CD14-positive monocyte (primary cell): ENCODE measurements at regions not wholly inside any gene's neighbourhood (a gene's known extent, or its start where the extent isn't known, plus 50 kb on each side); places are given as distances from the start of the nearest gene placed in this dataset.

ENCODE experiments used
- DNase-seq, 3 donors: peaks; one replicate each; pipeline ENCODE4 v3.0.0-alpha.2; 2011 to 2022
- H2AFZ ChIP-seq: 2 replicates; pipeline ENCODE4 v1.6.0; 2012; ENCODE audit warnings: mild to moderate bottlenecking, low read depth, low read length, inconsistent platforms; ENCODE audit not compliant: insufficient read depth, poor library complexity, severe bottlenecking
- H3K27ac ChIP-seq, 2 donors: 1 replicate in 1 of 2; 2 replicates in 1 of 2; pipeline ENCODE4 v1.5.1; 2012 to 2013; ENCODE audit warnings: low read length in 2 of 2, control low read depth in 1 of 2, inconsistent platforms in 1 of 2, low read depth in 1 of 2, mild to moderate bottlenecking in 1 of 2
- H3K27me3 ChIP-seq, 2 donors: one replicate each; pipeline versions ENCODE4 v1.6.0 to v1.6.1; 2011 to 2013; ENCODE audit warnings: low read length in 2 of 2; ENCODE audit not compliant: control insufficient read depth in 2 of 2, insufficient read depth in 2 of 2
- H3K36me3 ChIP-seq, 2 donors: replicated peaks in 1 of 2; 1 replicate in 1 of 2; 2 replicates in 1 of 2; pipeline versions ENCODE4 v1.5.1 to v1.6.1; 2012 to 2013; ENCODE audit warnings: low read length in 2 of 2, control low read depth in 1 of 2, inconsistent platforms in 1 of 2, mild to moderate bottlenecking in 1 of 2; ENCODE audit not compliant: insufficient read depth in 2 of 2, control insufficient read depth in 1 of 2
- H3K4me1 ChIP-seq, 2 donors: 1 replicate in 1 of 2; 2 replicates in 1 of 2; pipeline versions ENCODE4 v1.5.1 to v1.6.1; 2012 to 2013; ENCODE audit warnings: low read length in 2 of 2, control low read depth in 1 of 2, inconsistent platforms in 1 of 2, mild to moderate bottlenecking in 1 of 2, moderate library complexity in 1 of 2; ENCODE audit not compliant: insufficient read depth in 2 of 2, control insufficient read depth in 1 of 2
- H3K4me2 ChIP-seq: replicated peaks from 2 replicates; pipeline ENCODE3; 2012; ENCODE audit warnings: low read length, moderate library complexity, mild to moderate bottlenecking; ENCODE audit not compliant: poor library complexity, severe bottlenecking; ENCODE audit errors: extremely low read depth
- H3K4me3 ChIP-seq, 3 experiments: fragments of 200-600 bp in 1 of 3; sonication (generic) in 1 of 3; replicated peaks in 1 of 3; 1 replicate in 2 of 3; 2 replicates in 1 of 3; pipeline ENCODE4 v1.5.1; 2011 to 2013; ENCODE audit warnings: low read length in 3 of 3, mild to moderate bottlenecking in 3 of 3, control low read depth in 2 of 3, low read depth in 2 of 3, inconsistent platforms in 1 of 3, moderate library complexity in 1 of 3
- H3K79me2 ChIP-seq: 2 replicates; pipeline ENCODE4 v1.6.0; 2012; ENCODE audit warnings: mild to moderate bottlenecking, control low read depth, inconsistent platforms, low read length, moderate library complexity; ENCODE audit not compliant: insufficient read depth
- H3K9ac ChIP-seq: 2 replicates; pipeline ENCODE4 v1.6.0; 2017; ENCODE audit warnings: low read length, mild to moderate bottlenecking; ENCODE audit not compliant: insufficient read depth, poor library complexity, severe bottlenecking
- H3K9me3 ChIP-seq, 2 donors: replicated peaks in 1 of 2; 1 replicate in 1 of 2; 2 replicates in 1 of 2; pipeline versions ENCODE4 v1.5.1 to v1.6.1; 2012 to 2013; ENCODE audit warnings: low read length in 2 of 2, control low read depth in 1 of 2; ENCODE audit not compliant: control insufficient read depth in 1 of 2, insufficient read depth in 1 of 2
- H4K20me1 ChIP-seq: 2 replicates; pipeline ENCODE4 v1.6.0; 2012; ENCODE audit warnings: mild to moderate bottlenecking, low read length, control low read depth, moderate library complexity; ENCODE audit not compliant: insufficient read depth
- H3K27ac Mint-ChIP-seq, 7 donors: one replicate each; pipeline ENCODE4 v1.8.0; 2020; ENCODE audit warnings: mild to moderate bottlenecking in 7 of 7, mixed read lengths in 7 of 7, moderate library complexity in 6 of 7, inconsistent platforms in 2 of 7
- H3K27me3 Mint-ChIP-seq, 3 donors: one replicate each; pipeline ENCODE4 v1.8.0; 2021 to 2022; ENCODE audit warnings: low read depth in 3 of 3, mild to moderate bottlenecking in 3 of 3, mixed read lengths in 3 of 3, moderate library complexity in 3 of 3, inconsistent platforms in 1 of 3
- H3K36me3 Mint-ChIP-seq, 2 donors: one replicate each; pipeline ENCODE4 v1.8.0; 2020; ENCODE audit warnings: mixed read lengths in 2 of 2, inconsistent platforms in 1 of 2, mild to moderate bottlenecking in 1 of 2
- H3K4me1 Mint-ChIP-seq: one replicate; pipeline ENCODE4 v1.8.0; 2020; ENCODE audit warnings: mild to moderate bottlenecking, mixed read lengths
- H3K4me3 Mint-ChIP-seq, 2 donors: one replicate each; pipeline ENCODE4 v1.8.0; 2020; ENCODE audit warnings: mild to moderate bottlenecking in 2 of 2, mixed read lengths in 2 of 2, moderate library complexity in 1 of 2
- H3K9me3 Mint-ChIP-seq, 7 donors: one replicate each; pipeline ENCODE4 v1.8.0; 2020 to 2022; ENCODE audit warnings: mixed read lengths in 7 of 7, mild to moderate bottlenecking in 6 of 7, moderate library complexity in 6 of 7, inconsistent platforms in 2 of 7
- CTCF ChIP-seq: fragments of 200-600 bp; IDR thresholded peaks from one replicate; pipeline ENCODE4 v1.8.0; 2022; ENCODE audit warnings: antibody characterized with exemption, mild to moderate bottlenecking
- WGBS: methylation state at CpG from one replicate; pipeline ENCODE4 v1.1.5; 2013; ENCODE audit warnings: missing lambda C conversion rate; ENCODE audit not compliant: insufficient coverage; 5-methylcytosine and 5-hydroxymethylcytosine counted together
- intact Hi-C, 2 donors: fragments of 100-400 bp; cut with micrococcal nuclease; formaldehyde crosslinking; loops; one replicate each; pipeline versions ENCODE4 v1.15.0 to v1.15.1; 2023

GRCh38 chr18:42168487-42168886, 213.5 kb downstream of the PIK3C3 start:
- Histone ChIP-seq H3K9ac (no peak overlapping the region), H3K4me1 (no peaks in the 10 kb centered on the region), H3K27me3 (no peaks in the 10 kb centered on the region), H3K36me3 (no peaks in the 10 kb centered on the region), H2AFZ (no peak overlapping the region), H3K27ac (no peak overlapping the region), H4K20me1 (no peaks in the 10 kb centered on the region), H3K4me2 (no peak overlapping the region), H3K4me3 (no peak overlapping the region), H3K79me2 (no peaks in the 10 kb centered on the region), H3K9me3 (no peaks in the 10 kb centered on the region)
- no peak for TF ChIP-seq CTCF
- Mint-ChIP-seq H3K36me3 (no peaks in the 10 kb centered on the region), H3K27ac (no peak overlapping the region), H3K27me3 (peaks cover 0 to 1% (median 0%) of the 10 kb centered on the region in 3 donors), H3K9me3 (peaks cover 0 to 5% (median 2%) of the 10 kb centered on the region in 7 donors), H3K4me1 (no peaks in the 10 kb centered on the region), H3K4me3 (no peak overlapping the region)
- DNase-seq: no peak
- intact Hi-C loops: no loop called here
- no CpG with 5 or more reads among the region's 2 CpGs for WGBS

- Mint-ChIP-seq H3K27ac (no peak overlapping the region), H3K4me3 (no peak overlapping the region), H3K36me3 (no peaks in the 10 kb centered on the region), H3K9me3 (peaks cover 0 to 5% (median 2%) of the 10 kb centered on the region in 7 donors), H3K4me1 (no peaks in the 10 kb centered on the region), H3K27me3 (peaks cover 0 to 1% (median 0%) of the 10 kb centered on the region in 3 donors)
- Histone ChIP-seq H3K27me3 (no peaks in the 10 kb centered on the region), H3K79me2 (no peaks in the 10 kb centered on the region), H3K4me1 (no peaks in the 10 kb centered on the region), H3K27ac (no peak overlapping the region), H3K9me3 (no peaks in the 10 kb centered on the region), H2AFZ (no peak overlapping the region), H3K4me3 (no peak overlapping the region), H3K9ac (no peak overlapping the region), H4K20me1 (no peaks in the 10 kb centered on the region), H3K36me3 (no peaks in the 10 kb centered on the region), H3K4me2 (no peak overlapping the region)
- TF ChIP-seq CTCF: no peak
- WGBS: 100% methylated on average over 2 of the region's 3 CpGs
- intact Hi-C loops: no loop called here
- DNase-seq: no peak
Measured at GRCh38 chr18:42168907-42169306, 213.9 kb downstream of the PIK3C3 start.
